Cardiac muscle cell (in vitro differentiated cells and primary cell): ENCODE measurements at regions not wholly inside any gene's neighbourhood (a gene's known extent, or its start where the extent isn't known, plus 50 kb on each side); places are given as distances from the start of the nearest gene placed in this dataset.

Source experiments
- DNase-seq, 2 donors: peaks; one replicate each; pipeline versions ENCODE4 v3.0.0 to v3.0.0-alpha.2; 2010 to 2017; ENCODE audit warnings: low read depth in 1 of 2, low spot score in 1 of 2
- H3K27ac ChIP-seq: fragments of 200-600 bp; sonication (generic); 2 replicates; pipeline ENCODE4 v1.5.1; 2016
- H3K27me3 ChIP-seq: fragments of 200-600 bp; sonication (generic); 2 replicates; pipeline ENCODE4 v1.6.0; 2016; ENCODE audit warnings: control low read depth
- H3K36me3 ChIP-seq: fragments of 200-600 bp; sonication (generic); 2 replicates; pipeline ENCODE4 v1.5.1; 2016; ENCODE audit warnings: control low read depth
- H3K4me1 ChIP-seq: fragments of 200-600 bp; sonication (generic); 2 replicates; pipeline ENCODE4 v1.8.1; 2017; ENCODE audit warnings: low read depth, mild to moderate bottlenecking, mixed run types
- H3K4me3 ChIP-seq: fragments of 200-600 bp; sonication (generic); 2 replicates; pipeline ENCODE4 v1.5.1; 2016; ENCODE audit warnings: mild to moderate bottlenecking
- H3K9me3 ChIP-seq: fragments of 200-600 bp; sonication (generic); 2 replicates; pipeline ENCODE4 v1.5.1; 2017; ENCODE audit warnings: low read depth, mild to moderate bottlenecking, control low read depth
- CTCF ChIP-seq: IDR thresholded peaks from 2 replicates; pipeline ENCODE4 v1.5.1; 2012; ENCODE audit warnings: low read depth, mild to moderate bottlenecking, low read length

GRCh38 chr5:163033656-163034055, 403.7 kb upstream of the CCNG1 start:
- DNase-seq, result no peak
- H3K4me3 ChIP-seq, result no peak overlapping the region
- H3K27me3 ChIP-seq, result no peaks in the 10 kb centered on the region
- H3K9me3 ChIP-seq, result no peaks in the 10 kb centered on the region
- no peaks in the 10 kb centered on the region for H3K36me3 ChIP-seq
- no peak overlapping the region for H3K27ac ChIP-seq
- TF ChIP-seq CTCF, result no peak
- no peaks in the 10 kb centered on the region for H3K4me1 ChIP-seq

- Histone ChIP-seq H3K4me3 (no peak overlapping the region), H3K4me1 (no peaks in the 10 kb centered on the region)
- TF ChIP-seq CTCF, result no peak
Observed at GRCh38 chr5:163041254-163041653, 396.1 kb upstream of the CCNG1 start.

GRCh38 chr5:163079618-163080017, 357.8 kb upstream of the CCNG1 start:
- H3K4me1 ChIP-seq, result no peaks in the 10 kb centered on the region
- H3K4me3 ChIP-seq, result no peak overlapping the region
- no peaks in the 10 kb centered on the region for H3K9me3 ChIP-seq
- H3K27ac ChIP-seq, result no peak overlapping the region
- no peaks in the 10 kb centered on the region for H3K27me3 ChIP-seq
- TF ChIP-seq CTCF, result no peak
- H3K36me3 ChIP-seq, result no peaks in the 10 kb centered on the region
- no peak for DNase-seq

More at GRCh38 chr5:163041254-163041653, 396.1 kb upstream of the CCNG1 start:
- no peaks in the 10 kb centered on the region for H3K36me3 ChIP-seq
- no peak for DNase-seq
- no peaks in the 10 kb centered on the region for H3K9me3 ChIP-seq
- no peaks in the 10 kb centered on the region for H3K27me3 ChIP-seq
- no peak overlapping the region for H3K27ac ChIP-seq

- TF ChIP-seq CTCF, result no peak
- Histone ChIP-seq H3K27ac (no peak overlapping the region), H3K4me3 (no peak overlapping the region), H3K27me3 (no peaks in the 10 kb centered on the region), H3K36me3 (no peaks in the 10 kb centered on the region), H3K9me3 (no peaks in the 10 kb centered on the region), H3K4me1 (peaks cover 8% of the 10 kb centered on the region)
- no peak for DNase-seq
Observed at GRCh38 chr5:163089230-163089629, 348.2 kb upstream of the CCNG1 start.

GRCh38 chr5:163089926-163090325, 347.5 kb upstream of the CCNG1 start:
- no peaks in the 10 kb centered on the region for H3K36me3 ChIP-seq
- TF ChIP-seq CTCF, result no peak
- no peaks in the 10 kb centered on the region for H3K27me3 ChIP-seq
- no peak for DNase-seq
- no peak overlapping the region for H3K4me3 ChIP-seq
- peaks cover 8% of the 10 kb centered on the region for H3K4me1 ChIP-seq
- H3K9me3 ChIP-seq, result no peaks in the 10 kb centered on the region
- H3K27ac ChIP-seq, result no peak overlapping the region
